HepG2 (cell line): ENCODE measurements at regions not wholly inside any gene's neighbourhood (a gene's known extent, or its start where the extent isn't known, plus 50 kb on each side); places are given as distances from the start of the nearest gene placed in this dataset.

Experiments
- ATAC-seq: fragments of 200-7000 bp; cut with Tn5 transposase; 3 replicates; pipeline ENCODE4 v1.9.1; 2020; ENCODE audit warnings: mild to moderate bottlenecking, moderate library complexity
- BruUV-seq: library from RNA; stranded (reverse); fragments of 400-500 nt; replicated peaks from 2 replicates; lab custom pipeline; 2021; lab: Mats Ljungman, UMichigan
- CTCF ChIA-PET: fragments of 300-600 bp; formaldehyde crosslinking; extraction: SDS; loops from one replicate; lab custom pipeline; 2021; ENCODE audit warnings: low total read pairs, inconsistent platforms, low intra/inter-chr PET ratio; lab: Yijun Ruan, JAX
- POLR2A ChIA-PET: fragments of 350-600 bp; sonication (Branson Sonifier 250); formaldehyde crosslinking; loops from one replicate; lab custom pipeline; 2020; ENCODE audit warnings: antibody characterized with exemption, inconsistent platforms; lab: Yijun Ruan, JAX
- DNase-seq: peaks from one replicate; pipeline ENCODE4 v3.0.0-alpha.2; 2015; ENCODE audit warnings: low spot score
- FAIRE-seq: peaks from 3 replicates; lab custom pipeline; 2011; peaks lifted over from hg19 to GRCh38; lab: Jason Lieb, UNC
- H2AFZ ChIP-seq: one replicate; pipeline ENCODE4 v1.6.1; 2011; ENCODE audit warnings: low read length, inconsistent platforms
- H3K27ac ChIP-seq: fragments of 300-600 bp; 3 replicates; pipeline ENCODE4 v1.8.0; 2011; ENCODE audit warnings: mixed run types, mild to moderate bottlenecking, mixed read lengths, low read length, inconsistent platforms; ENCODE audit not compliant: insufficient read depth; ENCODE audit errors: extremely low read length
- H3K27me3 ChIP-seq, 2 experiments: fragments of 200-600 bp in 1 of 2; 2 replicates in 1 of 2; 3 replicates in 1 of 2; pipeline versions ENCODE4 v1.6.0 to v1.8.0; 2011; ENCODE audit warnings: low read length in 2 of 2, mild to moderate bottlenecking in 2 of 2, moderate library complexity in 2 of 2, inconsistent platforms in 1 of 2; ENCODE audit not compliant: insufficient read depth in 2 of 2, control insufficient read depth in 1 of 2
- H3K36me3 ChIP-seq, 2 experiments: fragments of 200-600 bp in 1 of 2; replicated peaks in 1 of 2; 2 replicates in 1 of 2; 3 replicates in 1 of 2; pipeline versions ENCODE4 v1.5.1 to v1.8.0; 2011; ENCODE audit warnings: low read length in 2 of 2, inconsistent platforms in 1 of 2; ENCODE audit not compliant: insufficient read depth in 2 of 2, control insufficient read depth in 1 of 2
- H3K4me1 ChIP-seq: 2 replicates; pipeline ENCODE4 v1.5.1; 2012; ENCODE audit warnings: low read length, inconsistent platforms; ENCODE audit not compliant: insufficient read depth
- H3K4me2 ChIP-seq: 2 replicates; pipeline ENCODE4 v1.6.0; 2011; ENCODE audit warnings: low read depth, low read length, inconsistent platforms
- H3K4me3 ChIP-seq, 3 experiments: fragments of 200-600 bp in 1 of 3; sonication (generic), shearing (Covaris generic) in 1 of 3; replicated peaks in 1 of 3; 2 replicates each; pipeline ENCODE4 v1.5.1; 2011 to 2016; ENCODE audit warnings: low read length in 3 of 3, inconsistent platforms in 2 of 3, low read depth in 2 of 3, mild to moderate bottlenecking in 2 of 3, control low read depth in 1 of 3, mixed read lengths in 1 of 3; ENCODE audit not compliant: insufficient read depth in 1 of 3
- H3K79me2 ChIP-seq: one replicate; pipeline ENCODE4 v1.6.1; 2011; ENCODE audit warnings: low read length, inconsistent platforms; ENCODE audit not compliant: insufficient read depth
- H3K9ac ChIP-seq: 2 replicates; pipeline ENCODE4 v1.6.0; 2011; ENCODE audit warnings: mild to moderate bottlenecking, low read depth, low read length, inconsistent platforms; ENCODE audit not compliant: insufficient read depth
- H3K9me3 ChIP-seq: 2 replicates; pipeline ENCODE4 v1.5.1; 2012; ENCODE audit warnings: mild to moderate bottlenecking, low read length
- H4K20me1 ChIP-seq: 2 replicates; pipeline ENCODE4 v1.6.0; 2011; ENCODE audit warnings: inconsistent platforms, mild to moderate bottlenecking, low read length, moderate library complexity; ENCODE audit not compliant: insufficient read depth
- ARID4A ChIP-seq: sonication (generic); formaldehyde crosslinking; IDR thresholded peaks from 2 replicates; pipeline ENCODE4 v1.5.0; 2020; ENCODE audit warnings: mild to moderate bottlenecking, missing genetic modification reagents, borderline replicate concordance
- CENPT ChIP-seq: sonication (generic); formaldehyde crosslinking; IDR thresholded peaks from 2 replicates; pipeline ENCODE4 v1.8.0; 2022; ENCODE audit warnings: low read depth, mild to moderate bottlenecking, moderate library complexity, missing genetic modification reagents
- MBD4 ChIP-seq: IDR thresholded peaks from 2 replicates; pipeline ENCODE4 v1.6.1; 2012; ENCODE audit warnings: low read length, inconsistent platforms, borderline replicate concordance
- RFX5 ChIP-seq: IDR thresholded peaks from 2 replicates; pipeline ENCODE4 v1.6.1; 2011; ENCODE audit warnings: low read depth, low read length, improper control_type of control experiment
- SRY ChIP-seq: sonication (generic); formaldehyde crosslinking; IDR thresholded peaks from 2 replicates; pipeline ENCODE4 v1.8.0; 2022; ENCODE audit warnings: mild to moderate bottlenecking, missing genetic modification reagents
- THAP11 ChIP-seq: IDR thresholded peaks from 2 replicates; pipeline ENCODE4 v1.6.1; 2016; ENCODE audit warnings: missing biosample characterization, missing genetic modification reagents
- THAP9 ChIP-seq: sonication (generic); formaldehyde crosslinking; IDR thresholded peaks from 2 replicates; pipeline ENCODE4; 2020; ENCODE audit warnings: missing genetic modification reagents, mild to moderate bottlenecking, borderline replicate concordance
- ZBTB14 ChIP-seq: sonication (generic); formaldehyde crosslinking; IDR thresholded peaks from 2 replicates; pipeline ENCODE4 v1.4.0; 2020; ENCODE audit warnings: missing genetic modification reagents
- ZNF24 ChIP-seq: fragments of 450-650 bp; IDR thresholded peaks from 2 replicates; pipeline ENCODE4 v1.6.1; 2017; ENCODE audit warnings: antibody characterized with exemption, mild to moderate bottlenecking
- ZNF292 ChIP-seq: sonication (generic); formaldehyde crosslinking; IDR thresholded peaks from 2 replicates; pipeline ENCODE4 v1.8.1; 2022; ENCODE audit warnings: mild to moderate bottlenecking, low read depth, missing genetic modification reagents, borderline replicate concordance
- ZNF468 ChIP-seq: sonication (generic); formaldehyde crosslinking; IDR thresholded peaks from 2 replicates; pipeline ENCODE4 v1.8.0; 2022; ENCODE audit warnings: mild to moderate bottlenecking, moderate library complexity, missing genetic modification reagents
- WGBS: methylation state at CpG from one replicate; pipeline ENCODE4 v1.1.6; 2017; ENCODE audit warnings: low lambda C conversion rate; 5-methylcytosine and 5-hydroxymethylcytosine counted together
- in situ Hi-C: cut with HindIII; loops from 2 replicates; pipeline ENCODE4 v1.10.0; 2017; ENCODE audit warnings: low pct_unique_long_range_greater_than_20kb; ENCODE audit not compliant: extremely low pct_ligation_motif_present
- intact Hi-C: fragments of 100-400 bp; cut with micrococcal nuclease; formaldehyde crosslinking; loops from one replicate; pipeline ENCODE4 v1.10.0; 2022; ENCODE audit not compliant: unreplicated experiment

GRCh38 chr6:79150733-79151132 lies 72.7 kb upstream of the PHIP start:
- FAIRE-seq: no peak
- Histone ChIP-seq H3K36me3 (no peaks in the 10 kb centered on the region), H4K20me1 (no peaks in the 10 kb centered on the region), H3K9me3 (no peaks in the 10 kb centered on the region), H3K27ac (no peak overlapping the region), H2AFZ (no peak overlapping the region), H3K27me3 (no peaks in the 10 kb centered on the region; a peak in 1 of 5 replicates), H3K79me2 (no peaks in the 10 kb centered on the region), H3K9ac (no peak overlapping the region), H3K4me1 (peaks cover 12% of the 10 kb centered on the region; the same call in 1 of the 2 replicates), H3K4me3 (no peak overlapping the region), H3K4me2 (no peak overlapping the region)
- in situ Hi-C loops (no loop called here), intact Hi-C loops (no loop called here)
- 4% methylated on average over 2 of the region's 2 CpGs for WGBS
- no peak for ATAC-seq
- no peak for TF ChIP-seq ZNF292
- no peak for TF ChIP-seq CENPT
- no peak for TF ChIP-seq RFX5
- no peak for TF ChIP-seq ZNF24
- TF ChIP-seq MBD4: no peak
- no TSS peak for BruUV-seq
- CTCF ChIA-PET: no interaction called here
- DNase-seq: no peak
- POLR2A ChIA-PET: interaction anchor here (0.6 kb wide), 1 partner anchor 20 kb away, joined by 3 read pairs; no protein-coding TSS in a partner anchor

GRCh38 chr6:79149884-79150283 lies 71.8 kb upstream of the PHIP start:
- Histone ChIP-seq H2AFZ (no peak overlapping the region), H3K27ac (no peak overlapping the region), H3K9me3 (no peaks in the 10 kb centered on the region), H3K79me2 (no peaks in the 10 kb centered on the region), H3K4me2 (no peak overlapping the region), H3K27me3 (no peaks in the 10 kb centered on the region; a peak in 1 of 5 replicates), H3K4me3 (no peak overlapping the region), H4K20me1 (no peaks in the 10 kb centered on the region), H3K36me3 (no peaks in the 10 kb centered on the region), H3K4me1 (peaks cover 12% of the 10 kb centered on the region; the same call in 1 of the 2 replicates), H3K9ac (no peak overlapping the region)
- FAIRE-seq: no peak
- ChIA-PET POLR2A (no interaction called here), CTCF (no interaction called here)
- no peak for ATAC-seq
- BruUV-seq: no TSS peak
- in situ Hi-C loops: no loop called here
- intact Hi-C loops: no loop called here
- DNase-seq: no peak
- WGBS: 15% methylated on average over 2 of the region's 2 CpGs
- TF ChIP-seq THAP9 (CRISPR knock-in tag) (no peak), ZNF468 (CRISPR knock-in tag) (no peak), THAP11 (CRISPR knock-in tag) (no peak), ARID4A (no peak), ZBTB14 (CRISPR knock-in tag) (no peak), SRY (CRISPR knock-in tag) (no peak)
